PC-9 (cell line): ENCODE measurements at regions not wholly inside any gene's neighbourhood (a gene's known extent, or its start where the extent isn't known, plus 50 kb on each side); places are given as distances from the start of the nearest gene placed in this dataset.
A peak's percentile ranks its signal among the peaks of the same experiment; 100 is the strongest.

Experiments
- BruUV-seq: library from RNA; stranded (reverse); fragments of 400-500 nt; replicated peaks from 2 replicates; lab custom pipeline; 2021; lab: Mats Ljungman, UMichigan
- CTCF ChIA-PET: fragments of 300-600 bp; sonication (Branson Sonifier 250); formaldehyde crosslinking; loops from one replicate; lab custom pipeline; 2022; ENCODE audit warnings: antibody characterized with exemption; lab: Charles Lee
- POLR2A ChIA-PET: fragments of 300-600 bp; sonication (Branson Sonifier 250); formaldehyde crosslinking; loops from one replicate; lab custom pipeline; 2022; ENCODE audit warnings: antibody characterized with exemption; ENCODE audit not compliant: unreplicated experiment; lab: Charles Lee
- DNase-seq, 2 experiments: peaks; one replicate each; pipeline versions ENCODE4 v3.0.0 to v3.0.0-alpha.2; 2015 to 2022; ENCODE audit warnings: mixed read lengths in 1 of 2
- H2AFZ ChIP-seq: fragments of 200-600 bp; sonication (generic); 2 replicates; pipeline ENCODE4 v1.8.1; 2017; ENCODE audit warnings: antibody characterized with exemption
- H3F3A ChIP-seq: fragments of 200-600 bp; sonication (generic); 2 replicates; pipeline ENCODE4 v1.8.1; 2017; ENCODE audit warnings: antibody characterized with exemption, mild to moderate bottlenecking, low read depth; ENCODE audit not compliant: insufficient read depth
- H3K27ac ChIP-seq: fragments of 200-600 bp; sonication (generic); 2 replicates; pipeline ENCODE4 v1.6.1; 2016; ENCODE audit warnings: mixed run types
- H3K27me3 ChIP-seq: fragments of 200-600 bp; sonication (generic); 2 replicates; pipeline ENCODE4 v1.6.1; 2016; ENCODE audit warnings: low read depth, mixed run types; ENCODE audit not compliant: insufficient read depth
- H3K36me3 ChIP-seq: fragments of 200-600 bp; sonication (generic); 2 replicates; pipeline ENCODE4 v1.6.1; 2016; ENCODE audit warnings: low read depth, mixed run types
- H3K4me1 ChIP-seq: fragments of 200-600 bp; sonication (generic); replicated peaks from 2 replicates; pipeline ENCODE4 v1.6.1; 2016; ENCODE audit warnings: mixed run types; ENCODE audit not compliant: insufficient read depth
- H3K4me2 ChIP-seq: fragments of 200-600 bp; sonication (generic); 2 replicates; pipeline ENCODE4 v1.6.1; 2017; ENCODE audit warnings: mixed run types
- H3K4me3 ChIP-seq: fragments of 200-600 bp; sonication (generic); 2 replicates; pipeline ENCODE4 v1.6.1; 2016; ENCODE audit warnings: mixed run types
- H3K79me2 ChIP-seq: fragments of 200-600 bp; sonication (generic); 2 replicates; pipeline ENCODE4 v1.6.1; 2017; ENCODE audit warnings: low read depth, mixed run types
- H3K9me2 ChIP-seq: fragments of 200-600 bp; sonication (generic); 2 replicates; pipeline ENCODE4 v1.8.1; 2017; ENCODE audit warnings: mild to moderate bottlenecking; ENCODE audit not compliant: insufficient read depth
- H3K9me3 ChIP-seq: fragments of 200-600 bp; sonication (generic); 2 replicates; pipeline ENCODE4 v1.8.1; 2016; ENCODE audit warnings: low read depth; ENCODE audit not compliant: insufficient read depth
- H4K20me1 ChIP-seq: fragments of 200-600 bp; sonication (generic); 2 replicates; pipeline ENCODE4 v1.8.1; 2017; ENCODE audit not compliant: insufficient read depth
- CTCF ChIP-seq: fragments of 200-600 bp; sonication (generic); conservative IDR thresholded peaks from 2 replicates; pipeline ENCODE4 v1.6.1; 2017; ENCODE audit warnings: mixed run types, antibody characterized with exemption, mild to moderate bottlenecking, moderate library complexity
- EZH2 ChIP-seq: fragments of 200-600 bp; sonication (generic); IDR thresholded peaks from 2 replicates; pipeline ENCODE4 v1.8.0; 2017; ENCODE audit warnings: antibody characterized with exemption, low read depth
- intact Hi-C: fragments of 100-400 bp; cut with micrococcal nuclease; formaldehyde crosslinking; loops from one replicate; pipeline ENCODE4 v1.10.0; 2022; ENCODE audit not compliant: unreplicated experiment

DNA sequence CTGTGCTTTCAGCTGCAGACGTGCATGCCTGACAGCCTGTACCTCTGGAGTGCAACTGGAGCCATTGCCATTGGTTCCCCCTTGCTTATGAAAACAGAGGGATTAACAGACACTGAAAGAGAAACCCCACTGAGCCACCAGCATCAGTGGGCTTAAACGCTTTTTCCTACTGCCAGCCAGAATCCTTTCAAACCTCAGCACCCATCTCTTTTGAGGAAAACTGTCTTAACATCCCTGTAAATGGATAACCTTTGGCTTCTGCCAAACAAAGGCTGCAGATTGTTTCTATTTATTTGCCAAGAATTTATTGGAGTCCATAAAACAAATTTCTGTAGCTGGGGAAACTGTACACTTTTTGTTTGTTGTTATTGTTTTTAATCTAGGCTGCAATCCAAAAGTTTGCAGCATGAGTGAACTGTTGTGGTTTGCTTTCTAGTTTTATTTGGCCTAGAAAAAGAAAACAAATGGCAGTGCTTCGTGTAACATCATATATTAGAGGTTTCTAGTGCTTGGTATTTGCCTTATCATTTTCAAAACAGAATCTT lies 369.2 kb upstream of the IL12A start:
- H3K36me3 ChIP-seq: no peaks in the 10 kb centered on the region
- no peak overlapping the region for H3K4me2 ChIP-seq
- intact Hi-C loops: loop anchor here (5.0 to 10.0 kb wide), 2 partner anchors 263 to 355 kb away; no protein-coding TSS in a partner anchor
- no peaks in the 10 kb centered on the region for H4K20me1 ChIP-seq
- no peak overlapping the region for H3K4me3 ChIP-seq
- CTCF ChIA-PET: no interaction called here
- BruUV-seq: no TSS peak
- peaks cover 12% of the 10 kb centered on the region for H3F3A ChIP-seq
- H3K9me2 ChIP-seq: no peaks in the 10 kb centered on the region
- H3K9me3 ChIP-seq: no peaks in the 10 kb centered on the region
- POLR2A ChIA-PET: interaction anchor here (0.7 kb wide), 1 partner anchor 35 kb away, joined by 3 read pairs; no protein-coding TSS in a partner anchor
- H3K79me2 ChIP-seq: no peaks in the 10 kb centered on the region
- peak in 1 of 2 experiments; percentile 61 for DNase-seq
- no peak overlapping the region for H2AFZ ChIP-seq
- H3K4me1 ChIP-seq: peaks cover 18% of the 10 kb centered on the region
- TF ChIP-seq EZH2: no peak
- no peaks in the 10 kb centered on the region for H3K27me3 ChIP-seq
- H3K27ac ChIP-seq: no peak overlapping the region

DNA sequence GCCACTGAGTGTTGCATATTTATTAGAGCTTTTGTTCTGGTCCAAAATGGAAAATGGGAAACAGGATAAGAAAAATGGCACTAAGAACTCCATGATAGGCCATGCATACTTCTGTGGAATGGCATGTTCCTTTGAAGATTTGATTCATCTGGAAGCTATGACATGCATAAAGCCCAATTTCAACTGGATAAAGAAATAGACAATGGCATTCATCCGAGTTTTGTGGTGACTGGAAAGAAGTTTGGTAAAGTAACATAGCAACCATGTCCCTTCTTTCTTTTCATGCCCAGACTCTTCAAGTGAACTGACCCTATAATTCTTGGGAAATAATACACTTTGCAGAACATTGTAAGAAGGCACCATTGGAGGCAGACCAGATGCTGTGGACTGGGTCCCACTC lies 368.4 kb upstream of the IL12A start:
- intact Hi-C loops: no loop called here
- H3F3A ChIP-seq: peaks cover 12% of the 10 kb centered on the region
- no peak overlapping the region for H3K27ac ChIP-seq
- H3K36me3 ChIP-seq: no peaks in the 10 kb centered on the region
- H3K9me2 ChIP-seq: no peaks in the 10 kb centered on the region
- POLR2A ChIA-PET: no interaction called here
- H3K27me3 ChIP-seq: no peaks in the 10 kb centered on the region
- 0 out of 2 replicates have a peak overlapping the region, but pooled peaks have one; percentile 15 for H3K4me2 ChIP-seq
- no TSS peak for BruUV-seq
- TF ChIP-seq CTCF (no peak), EZH2 (no peak)
- CTCF ChIA-PET: interaction anchor here (0.6 kb wide), 1 partner anchor 187 kb away, joined by 3 read pairs; no protein-coding TSS in a partner anchor
- H2AFZ ChIP-seq: no peak overlapping the region
- H3K4me1 ChIP-seq: peaks cover 18% of the 10 kb centered on the region
- H3K4me3 ChIP-seq: no peak overlapping the region
- no peaks in the 10 kb centered on the region for H4K20me1 ChIP-seq
- H3K9me3 ChIP-seq: no peaks in the 10 kb centered on the region
- DNase-seq: no peak
- no peaks in the 10 kb centered on the region for H3K79me2 ChIP-seq

DNA sequence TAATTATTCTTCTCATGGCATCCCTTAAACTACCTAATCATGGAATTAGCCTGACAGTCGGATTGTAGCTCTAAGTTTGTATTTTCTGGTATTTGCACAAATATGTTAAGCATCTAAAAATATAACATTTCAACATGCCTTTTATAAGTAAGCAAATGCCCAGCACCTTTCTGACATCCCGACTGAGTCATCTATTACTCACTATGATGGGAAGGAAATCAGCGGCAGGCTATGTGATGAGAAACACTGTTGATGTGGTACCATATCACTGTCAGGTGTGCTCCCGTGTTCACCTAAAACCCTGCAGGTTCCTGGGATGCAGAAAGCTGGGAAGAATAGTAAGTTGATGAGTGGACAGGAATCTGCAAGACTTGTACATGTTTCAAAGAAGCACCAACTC lies 367.8 kb upstream of the IL12A start:
- no peak overlapping the region for H3K27ac ChIP-seq
- peaks cover 18% of the 10 kb centered on the region for H3K4me1 ChIP-seq
- BruUV-seq: no TSS peak
- H3K9me3 ChIP-seq: no peaks in the 10 kb centered on the region
- H4K20me1 ChIP-seq: no peaks in the 10 kb centered on the region
- H3K36me3 ChIP-seq: no peaks in the 10 kb centered on the region
- H3F3A ChIP-seq: peaks cover 12% of the 10 kb centered on the region
- ChIA-PET POLR2A (interaction anchor here (0.6 kb wide), 2 partner anchors 57 to 203 kb away, joined by 3 to 5 read pairs; no protein-coding TSS in a partner anchor), CTCF (interaction anchor here (0.5 to 0.6 kb wide), 2 partner anchors 18 to 187 kb away, joined by 3 read pairs; no protein-coding TSS in a partner anchor)
- H3K27me3 ChIP-seq: no peaks in the 10 kb centered on the region
- H2AFZ ChIP-seq: no peak overlapping the region
- peak; percentile 34 to 80 for DNase-seq
- H3K9me2 ChIP-seq: no peaks in the 10 kb centered on the region
- intact Hi-C loops: no loop called here
- no peaks in the 10 kb centered on the region for H3K79me2 ChIP-seq
- TF ChIP-seq CTCF (no peak), EZH2 (no peak)
- 0 out of 2 replicates have a peak overlapping the region, but pooled peaks have one; percentile 15 for H3K4me2 ChIP-seq
- H3K4me3 ChIP-seq: no peak overlapping the region
